Peyer's patch (tissue), 4 donors: ENCODE measurements at regions not wholly inside any gene's neighbourhood (a gene's known extent, or its start where the extent isn't known, plus 50 kb on each side); places are given as distances from the start of the nearest gene placed in this dataset.

Experiments
- DNase-seq, 3 donors: peaks; one replicate each; pipeline ENCODE4 v3.0.0-alpha.2; 2017 to 2019
- H3K27ac ChIP-seq, 4 donors: fragments of 200-600 bp; sonication (generic); one replicate each; pipeline ENCODE4 v1.5.1; 2016 to 2019
- H3K27me3 ChIP-seq, 2 donors: fragments of 200-600 bp; sonication (generic); one replicate each; pipeline ENCODE4 v1.5.1; 2019
- H3K36me3 ChIP-seq, 3 donors: fragments of 200-600 bp; sonication (generic); one replicate each; pipeline ENCODE4 v1.5.1; 2016 to 2019
- H3K4me1 ChIP-seq, 4 donors: fragments of 200-600 bp; sonication (generic); one replicate each; pipeline ENCODE4 v1.5.1; 2016 to 2019
- H3K4me3 ChIP-seq, 4 donors: fragments of 200-600 bp; sonication (generic); 1 replicate in 3 of 4; 2 replicates in 1 of 4; pipeline ENCODE4 v1.5.1; 2016 to 2019; ENCODE audit warnings: mild to moderate bottlenecking in 1 of 4
- H3K9me3 ChIP-seq, 4 donors: fragments of 200-600 bp; sonication (generic); one replicate each; pipeline ENCODE4 v1.5.1; 2016 to 2019; ENCODE audit warnings: mild to moderate bottlenecking in 1 of 4
- CTCF ChIP-seq, 6 experiments: fragments of 450-650 bp in 4 of 6; fragments of 200-600 bp in 2 of 6; sonication (generic) in 1 of 6; IDR thresholded peaks; one replicate each; pipeline ENCODE4 v1.5.1; 2017 to 2019; ENCODE audit warnings: antibody characterized with exemption in 6 of 6, mild to moderate bottlenecking in 3 of 6, moderate library complexity in 1 of 6
- POLR2A ChIP-seq, 2 donors: fragments of 450-650 bp; IDR thresholded peaks; one replicate each; pipeline ENCODE4 v1.5.1; 2017; ENCODE audit warnings: antibody characterized with exemption in 2 of 2, mild to moderate bottlenecking in 2 of 2, moderate library complexity in 2 of 2

GRCh38 chr10:47207894-47208469 lies 92.0 kb upstream of the GDF10 start:
- no peak for DNase-seq
- TF ChIP-seq CTCF (IDR thresholded peaks at IDR 0.05) (no peak), POLR2A (IDR thresholded peaks at IDR 0.05) (no peak)
- Histone ChIP-seq H3K9me3 (no peaks in the 10 kb centered on the region), H3K27ac (peak overlapping the region in 1 of 4 donors; percentile 52), H3K4me3 (no peak overlapping the region), H3K4me1 (no peaks in the 10 kb centered on the region), H3K27me3 (no peaks in the 10 kb centered on the region), H3K36me3 (no peaks in the 10 kb centered on the region)

GRCh38 chr10:47209466-47209865 lies 90.5 kb upstream of the GDF10 start:
- no peak overlapping the region for H3K4me3 ChIP-seq
- no peaks in the 10 kb centered on the region for H3K36me3 ChIP-seq
- no peaks in the 10 kb centered on the region for H3K27me3 ChIP-seq
- no peak for DNase-seq
- no peaks in the 10 kb centered on the region for H3K4me1 ChIP-seq
- H3K27ac ChIP-seq, result no peak overlapping the region
- TF ChIP-seq CTCF (IDR thresholded peaks at IDR 0.05), result no peak
- no peak for TF ChIP-seq POLR2A (IDR thresholded peaks at IDR 0.05)
- no peaks in the 10 kb centered on the region for H3K9me3 ChIP-seq

GRCh38 chr10:47214520-47214919 lies 85.5 kb upstream of the GDF10 start:
- no peak overlapping the region for H3K4me3 ChIP-seq
- H3K4me1 ChIP-seq, result no peaks in the 10 kb centered on the region
- no peaks in the 10 kb centered on the region for H3K36me3 ChIP-seq
- no peaks in the 10 kb centered on the region for H3K9me3 ChIP-seq
- H3K27me3 ChIP-seq, result no peaks in the 10 kb centered on the region
- no peak for DNase-seq
- TF ChIP-seq POLR2A (IDR thresholded peaks at IDR 0.05) (no peak), CTCF (IDR thresholded peaks at IDR 0.05) (no peak)
- no peak overlapping the region for H3K27ac ChIP-seq

- Histone ChIP-seq H3K9me3 (no peaks in the 10 kb centered on the region), H3K36me3 (no peaks in the 10 kb centered on the region), H3K4me3 (no peak overlapping the region), H3K27ac (no peak overlapping the region), H3K27me3 (no peaks in the 10 kb centered on the region), H3K4me1 (no peaks in the 10 kb centered on the region)
- TF ChIP-seq POLR2A (IDR thresholded peaks at IDR 0.05) (no peak), CTCF (IDR thresholded peaks at IDR 0.05) (no peak)
- no peak for DNase-seq
These were observed 82.9 kb upstream of the GDF10 start for GRCh38 chr10:47217113-47217512.

- TF ChIP-seq POLR2A (IDR thresholded peaks at IDR 0.05) (no peak), CTCF (IDR thresholded peaks at IDR 0.05) (no peak)
- Histone ChIP-seq H3K27ac (no peak overlapping the region), H3K9me3 (no peaks in the 10 kb centered on the region), H3K4me1 (no peaks in the 10 kb centered on the region), H3K27me3 (no peaks in the 10 kb centered on the region), H3K4me3 (no peak overlapping the region), H3K36me3 (no peaks in the 10 kb centered on the region)
- DNase-seq, result no peak
These were observed 81.2 kb upstream of the GDF10 start for GRCh38 chr10:47218803-47219202.

- no peaks in the 10 kb centered on the region for H3K36me3 ChIP-seq
- H3K27ac ChIP-seq, result no peak overlapping the region
- H3K27me3 ChIP-seq, result no peaks in the 10 kb centered on the region
- no peaks in the 10 kb centered on the region for H3K9me3 ChIP-seq
- H3K4me1 ChIP-seq, result no peaks in the 10 kb centered on the region
- TF ChIP-seq CTCF (IDR thresholded peaks at IDR 0.05), result no peak
- no peak for TF ChIP-seq POLR2A (IDR thresholded peaks at IDR 0.05)
- H3K4me3 ChIP-seq, result no peak overlapping the region
- no peak for DNase-seq
These were observed 77.5 kb upstream of the GDF10 start for GRCh38 chr10:47222461-47222860.
